ENCODE measurements at regions not wholly inside any gene's neighbourhood (a gene's known extent, or its start where the extent isn't known, plus 50 kb on each side); places are given as distances from the start of the nearest gene placed in this dataset.

- TF ChIP-seq KAT2B (IDR thresholded peaks at IDR 0.05; ENCODE audit: borderline replicate concordance, low read depth, low read length) (no peak), GPN1 (CRISPR knock-in tag; IDR thresholded peaks at IDR 0.05; ENCODE audit: borderline replicate concordance) (no peak), THAP9 (CRISPR knock-in tag; IDR thresholded peaks at IDR 0.05; ENCODE audit: borderline replicate concordance) (no peak), POGZ (CRISPR knock-in tag; IDR thresholded peaks at IDR 0.05) (no peak), ZKSCAN8 (CRISPR knock-in tag; IDR thresholded peaks at IDR 0.05; ENCODE audit: borderline replicate concordance) (no peak), ZNF781 (CRISPR knock-in tag; IDR thresholded peaks at IDR 0.05; ENCODE audit: borderline replicate concordance, not compliant biosample characterization) (no peak), ZNF232 (CRISPR knock-in tag; IDR thresholded peaks at IDR 0.05; ENCODE audit: borderline replicate concordance) (no peak), ARID3A (IDR thresholded peaks at IDR 0.05; ENCODE audit: low read depth, low read length) (no peak), HOXA9 (CRISPR knock-in tag; IDR thresholded peaks at IDR 0.05; ENCODE audit: borderline replicate concordance) (0 out of 2 replicates have a peak, but pooled peaks have one; percentile 65), MTA1 (CRISPR knock-in tag; IDR thresholded peaks at IDR 0.05; ENCODE audit: borderline replicate concordance) (no peak), ZUFSP (CRISPR knock-in tag; IDR thresholded peaks at IDR 0.05; ENCODE audit: borderline replicate concordance) (no peak), HMGXB4 (CRISPR knock-in tag; IDR thresholded peaks at IDR 0.05; ENCODE audit: borderline replicate concordance in 1 of 2, low read depth in 1 of 2) (peak in 1 of 2 experiments; percentile 18; a peak in 1 of 4 replicates), CBFB (CRISPR knock-in tag; IDR thresholded peaks at IDR 0.05) (no peak), FOXP4 (CRISPR knock-in tag; IDR thresholded peaks at IDR 0.05) (no peak)
Observed at GRCh38 chr1:234725177-234726132, 115.5 kb upstream of the IRF2BP2 start (continued).
